ENCODE measurements at regions not wholly inside any gene's neighbourhood (a gene's known extent, or its start where the extent isn't known, plus 50 kb on each side); places are given as distances from the start of the nearest gene placed in this dataset.
"Not testable (repeated sequence)": the region's sequence is repeated elsewhere in the genome, so short reads cannot be mapped to it uniquely, and the experiment has no call there.

DNA sequence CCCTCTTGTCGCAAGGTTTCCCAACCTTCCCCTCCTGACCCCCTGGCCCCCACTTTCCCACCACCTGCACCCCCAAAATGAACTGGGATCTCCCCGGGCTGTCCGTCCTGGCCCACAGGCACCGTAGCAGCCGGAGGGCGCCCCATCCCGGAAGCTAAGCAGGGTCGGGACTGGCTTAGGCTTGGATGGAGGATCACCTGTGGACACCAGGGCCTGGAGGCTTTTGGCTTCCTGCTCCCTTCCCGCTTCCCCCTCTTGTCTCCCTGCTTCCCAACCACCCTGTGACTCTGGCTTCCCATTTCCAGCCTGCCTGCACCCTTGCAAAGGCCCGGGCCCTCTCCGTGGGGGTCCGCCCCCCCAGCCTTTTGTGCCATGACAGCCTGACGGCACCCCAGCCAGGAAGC lies 2291.3 kb downstream of the TP53TG3F start:
- no peak for DNase-seq (ENCODE audit: low spot score)

- DNase-seq (ENCODE audit: low spot score): no peak
These were observed 2292.0 kb downstream of the TP53TG3F start for GRCh38 chr16:35751191-35751941.

- DNase-seq (ENCODE audit: low spot score): no peak
These were observed 2292.8 kb downstream of the TP53TG3F start for GRCh38 chr16:35752012-35752772.

DNA sequence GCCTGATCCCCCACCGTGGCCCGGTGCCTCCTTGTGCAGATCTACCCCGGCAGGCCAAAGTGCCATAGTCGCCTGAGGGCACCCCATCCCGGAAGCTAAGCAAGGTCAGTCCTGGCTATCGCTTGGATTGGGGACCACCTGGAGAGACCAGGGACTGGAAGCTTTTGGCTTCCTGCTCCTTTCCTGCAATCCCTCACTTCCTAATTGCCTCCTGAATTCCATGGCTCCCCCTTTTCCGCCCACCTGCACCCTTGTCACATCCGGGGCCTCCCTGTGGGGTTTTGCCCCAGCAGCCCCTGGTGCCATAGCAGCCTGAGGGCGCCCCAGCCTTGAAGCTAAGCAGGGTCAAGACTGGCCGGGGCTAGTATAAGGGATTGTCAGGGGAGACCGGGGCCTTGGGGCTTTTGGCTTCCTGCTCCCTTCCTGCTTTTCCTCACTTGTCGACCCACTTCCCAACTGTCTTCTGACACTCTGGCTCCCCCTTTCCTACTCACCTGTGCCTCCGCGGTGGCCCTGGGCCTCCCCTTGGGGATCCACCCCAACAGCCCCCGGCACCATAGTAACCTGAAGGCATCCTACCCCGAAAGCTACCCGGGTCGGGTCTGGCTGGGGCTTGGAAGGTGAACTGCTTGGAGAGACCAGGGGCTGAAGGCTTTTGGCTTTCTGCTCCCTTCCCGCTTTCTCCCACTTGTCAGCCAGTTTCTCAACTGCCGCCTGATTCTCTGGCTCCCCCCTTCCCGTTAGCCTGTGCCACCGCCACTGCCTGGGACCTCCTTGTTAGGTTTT lies 2293.6 kb downstream of the TP53TG3F start:
- no peak for DNase-seq (ENCODE audit: low spot score)

GRCh38 chr16:35753559-35754390 lies 2294.4 kb downstream of the TP53TG3F start:
- no peak for DNase-seq (ENCODE audit: low spot score)

DNA sequence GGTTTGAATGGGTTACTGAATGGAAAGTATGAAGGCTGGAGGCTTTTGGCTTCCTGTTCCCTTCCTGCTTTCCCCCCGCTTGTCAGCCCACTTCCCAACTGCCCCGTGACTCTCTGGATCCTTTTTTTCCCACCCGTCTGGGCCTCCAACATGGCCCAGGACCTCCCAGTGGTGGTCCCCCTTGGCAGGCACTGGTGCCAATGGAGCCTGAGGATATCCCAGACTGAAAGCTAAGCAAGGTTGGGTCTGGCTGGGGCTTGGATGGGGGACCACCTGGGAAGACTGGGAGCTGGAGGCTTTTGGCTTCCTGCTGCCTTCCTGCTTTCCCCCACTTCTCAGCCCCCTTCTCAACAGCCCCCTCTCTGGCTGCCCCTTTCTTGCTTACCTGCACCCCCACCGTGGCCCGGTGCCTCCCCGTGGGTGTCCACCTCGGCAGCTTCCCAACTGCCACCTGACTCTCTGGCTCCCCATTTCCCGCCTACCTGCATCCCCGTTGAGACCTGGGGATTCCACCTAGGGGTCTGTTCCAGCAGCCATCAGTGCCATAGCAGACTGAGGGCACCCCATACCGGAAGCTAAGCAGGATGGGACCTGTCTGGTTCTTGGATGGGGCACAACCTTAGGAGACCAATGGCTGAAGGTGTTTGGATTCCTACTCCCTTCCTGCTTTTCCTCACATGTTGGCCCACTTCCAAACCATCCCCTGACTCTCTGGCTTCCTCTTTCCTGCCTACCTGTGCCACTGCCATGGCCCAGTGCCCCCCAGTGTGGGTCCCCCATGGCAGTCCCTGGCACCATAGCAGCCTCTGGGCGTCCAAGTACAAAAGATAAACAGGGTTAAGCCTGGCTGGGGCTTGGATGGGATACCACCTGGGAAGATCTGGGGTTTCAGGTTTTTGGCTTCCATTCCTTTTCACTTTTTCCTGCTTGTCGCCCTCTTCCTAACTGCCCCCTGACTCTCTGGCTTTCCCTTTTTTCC lies 2295.3 kb downstream of the TP53TG3F start:
- DNase-seq (ENCODE audit: low spot score): no peak

DNA sequence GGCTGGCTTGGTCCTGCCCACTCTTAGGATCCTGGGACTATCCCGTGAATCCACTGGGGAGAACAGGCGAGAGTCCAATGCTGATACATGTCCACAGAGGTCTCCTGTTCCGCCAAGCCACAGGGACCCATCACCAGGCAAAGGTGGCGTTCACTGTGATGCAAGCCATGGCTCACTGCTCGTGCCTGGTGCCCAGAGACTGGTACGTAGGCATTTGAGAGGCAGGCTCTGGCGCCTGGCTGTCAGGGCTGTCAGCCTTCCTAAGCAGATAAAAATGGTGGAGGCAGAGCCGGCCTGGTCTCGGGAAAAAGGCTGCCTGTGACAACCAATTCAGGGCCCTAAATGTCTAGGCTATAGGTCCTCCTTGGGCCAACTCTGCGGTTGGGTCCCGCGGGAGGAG lies 2329.0 kb downstream of the TP53TG3F start:
- no peak for DNase-seq (ENCODE audit: low spot score)

DNA sequence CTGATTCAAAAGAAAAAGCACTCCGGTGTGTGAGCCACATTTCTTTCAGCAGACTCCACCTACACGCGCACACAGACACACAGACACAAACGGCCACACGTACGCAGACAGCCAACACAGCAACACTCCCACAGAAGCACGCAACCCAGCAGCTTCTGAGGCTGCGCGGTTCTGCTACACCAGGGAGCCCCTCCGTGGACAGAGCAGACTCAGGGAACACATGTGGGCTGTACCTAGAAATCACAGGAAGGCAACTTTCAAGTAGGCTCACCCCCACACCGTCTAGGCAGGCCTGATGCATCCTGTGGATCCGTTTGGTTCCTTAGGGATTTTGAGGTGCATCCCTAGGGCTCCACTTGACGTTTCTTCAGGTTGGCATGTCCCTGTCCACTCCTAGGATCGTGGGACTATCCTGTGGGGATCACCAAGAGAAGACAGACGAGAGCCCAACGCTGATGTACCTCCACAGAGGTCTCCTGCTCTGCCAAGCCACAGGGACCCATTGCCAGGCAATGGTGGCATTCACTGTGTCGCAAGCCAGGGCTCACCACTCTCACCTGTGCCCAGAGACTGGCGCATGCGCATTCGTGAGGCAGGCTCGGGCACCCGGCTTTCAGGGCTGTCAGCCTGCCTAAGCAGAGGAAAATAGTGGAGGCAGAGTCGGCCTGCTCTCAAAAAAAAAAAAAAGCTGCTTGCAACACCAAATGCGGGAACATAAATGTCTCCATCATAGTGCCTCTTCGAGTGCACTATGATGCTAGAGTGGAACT lies 2333.3 kb downstream of the TP53TG3F start:
- no peak for DNase-seq (ENCODE audit: low spot score)

DNA sequence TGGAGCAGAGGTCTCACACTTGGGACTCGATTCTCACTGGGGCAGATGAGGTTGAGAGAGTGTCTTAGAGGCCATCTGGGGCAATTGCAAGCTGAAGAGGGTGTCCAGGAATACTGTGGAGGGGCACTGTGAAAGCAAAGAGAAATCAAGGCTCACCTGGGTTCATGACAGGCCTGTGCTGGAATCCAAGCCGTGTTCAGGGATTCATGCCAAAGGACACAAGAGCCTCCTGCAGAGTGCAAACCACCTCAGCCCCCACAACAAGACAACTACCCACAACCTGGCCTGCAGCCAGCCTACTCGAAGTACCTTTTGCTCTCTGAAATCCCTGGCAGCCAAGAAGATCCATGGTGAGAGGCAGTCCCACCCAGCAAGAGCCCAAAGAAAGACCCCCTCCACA lies 2334.2 kb downstream of the TP53TG3F start:
- no peak for DNase-seq (ENCODE audit: low spot score)

GRCh38 chr16:35794896-35795295 lies 2335.5 kb downstream of the TP53TG3F start:
- no peak for DNase-seq (ENCODE audit: low spot score)

- no peak for DNase-seq (ENCODE audit: low spot score)
These were observed 2336.1 kb downstream of the TP53TG3F start for GRCh38 chr16:35795361-35796029.

DNA sequence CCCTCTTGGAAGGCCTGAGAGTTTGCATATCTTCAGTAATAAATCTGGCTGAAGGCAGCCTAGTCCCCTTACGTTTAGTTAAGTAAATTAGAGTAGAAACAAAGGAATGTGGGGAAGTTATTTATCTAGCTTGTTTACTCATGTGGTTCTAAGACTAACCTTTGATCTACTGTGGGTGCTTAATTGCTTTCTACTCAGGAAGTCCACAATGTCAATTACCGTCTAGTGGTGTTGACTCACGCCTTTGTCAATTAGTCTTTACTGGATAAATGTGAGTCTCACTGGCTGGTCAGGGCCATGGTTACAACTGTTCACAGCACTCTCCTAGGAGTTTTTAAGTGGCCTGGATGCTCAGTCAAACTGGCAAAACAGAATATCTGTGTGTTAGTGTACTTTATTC lies 2338.4 kb downstream of the TP53TG3F start:
- no peak for DNase-seq (ENCODE audit: low spot score)

- peak; percentile 26 for DNase-seq (ENCODE audit: low spot score)
These were observed 2339.5 kb downstream of the TP53TG3F start for GRCh38 chr16:35798885-35799426.

DNA sequence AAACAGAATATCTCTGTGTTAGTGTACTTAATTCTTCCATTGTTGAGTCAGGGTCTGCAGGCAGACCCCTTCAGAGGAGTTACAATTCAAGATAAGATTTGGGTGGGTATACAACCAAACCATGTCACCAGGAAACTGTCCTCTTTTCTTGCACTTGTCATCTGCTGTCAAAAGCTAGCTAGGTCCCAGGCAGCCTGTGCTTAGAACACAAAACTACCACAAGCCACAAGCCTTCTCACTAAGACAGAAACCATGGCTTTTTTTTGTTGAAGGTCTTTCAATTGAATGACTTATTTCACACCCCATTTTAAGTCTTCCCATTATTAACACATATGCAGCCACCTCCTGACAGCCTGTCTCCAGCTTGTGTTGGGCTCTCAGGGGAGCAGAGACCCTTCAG lies 2345.1 kb downstream of the TP53TG3F start:
- not testable (repeated sequence) for DNase-seq (ENCODE audit: low spot score)

DNA sequence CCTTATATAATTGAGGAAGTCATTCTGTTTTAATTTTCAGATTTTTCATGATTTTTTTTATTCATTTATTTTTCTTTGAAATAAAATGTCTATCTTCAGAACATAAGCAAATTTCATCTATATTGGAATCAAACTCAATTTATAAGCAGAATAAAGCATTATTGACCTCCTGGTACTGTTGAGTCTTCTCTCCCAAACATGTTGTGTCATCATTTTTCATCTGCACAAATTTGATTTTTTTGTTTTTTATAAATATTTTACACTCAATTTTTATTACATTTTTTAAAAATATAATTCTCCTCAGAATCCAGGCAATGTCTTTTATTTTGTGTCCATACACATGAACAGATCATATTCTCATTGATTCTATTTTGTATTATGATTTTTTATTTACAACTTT lies 2363.9 kb downstream of the TP53TG3F start:
- DNase-seq (ENCODE audit: low spot score): no peak

DNA sequence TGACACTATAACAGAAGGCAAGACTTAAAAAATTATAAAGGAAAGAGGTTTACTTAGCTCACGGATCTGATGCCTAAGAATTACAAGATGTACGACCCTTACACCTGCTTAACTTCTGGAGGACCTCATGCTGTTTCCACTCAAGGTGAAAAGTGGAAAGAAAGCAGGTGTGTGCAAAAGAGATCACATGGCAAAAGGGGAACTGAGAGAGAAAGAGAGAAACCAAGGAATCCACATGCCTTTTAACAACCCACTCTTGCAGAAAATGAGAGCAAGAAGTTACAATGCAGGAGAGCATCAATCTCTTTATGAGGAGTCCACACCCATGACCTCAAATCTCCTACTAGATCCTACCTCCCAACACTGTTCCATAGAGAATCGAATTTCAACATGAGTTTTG lies 2382.2 kb downstream of the TP53TG3F start:
- DNase-seq (ENCODE audit: low spot score): no peak

- no peak for DNase-seq (ENCODE audit: low spot score)
These were observed 2402.8 kb downstream of the TP53TG3F start for GRCh38 chr16:35862242-35862641.

DNA sequence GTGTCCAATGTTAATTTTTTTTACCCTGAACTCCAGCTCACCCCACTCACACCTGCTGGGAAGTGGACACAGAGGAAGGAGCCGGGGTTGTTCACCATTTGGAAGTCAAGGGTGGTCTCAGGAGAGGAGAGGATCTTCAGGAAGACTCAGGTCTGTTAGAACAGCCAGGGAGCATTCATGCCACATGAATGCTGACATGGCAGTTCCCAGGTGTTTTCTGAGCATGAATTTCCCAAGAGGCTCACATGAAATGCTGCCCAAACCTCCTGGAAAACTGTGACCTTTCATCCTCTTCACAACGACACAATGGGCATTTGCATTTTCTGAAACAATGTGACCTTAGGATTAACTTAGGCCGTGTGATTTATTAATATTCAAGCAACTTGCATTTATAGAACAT lies 2409.2 kb downstream of the TP53TG3F start:
- DNase-seq (ENCODE audit: low spot score): no peak

DNA sequence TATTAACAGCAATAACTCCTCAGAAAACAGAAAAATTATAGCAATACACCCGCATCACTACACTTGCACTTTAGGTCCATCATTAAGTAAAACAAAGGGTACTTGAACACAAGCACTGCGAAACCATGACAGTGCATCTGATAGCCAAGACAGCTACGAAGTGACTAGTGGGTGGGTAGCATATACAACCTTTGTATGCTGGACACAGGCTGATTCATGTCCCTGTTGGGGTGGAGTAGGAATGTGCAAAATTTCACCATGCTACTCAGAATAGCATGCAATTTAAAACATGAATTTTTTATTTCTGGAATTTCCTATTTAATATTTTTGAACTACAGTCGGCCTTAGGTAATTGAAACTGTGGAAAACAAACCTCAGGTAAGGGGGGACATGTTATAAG lies 2414.1 kb downstream of the TP53TG3F start:
- no peak for DNase-seq (ENCODE audit: low spot score)
